Karpas-422 (cell line): ENCODE measurements at regions not wholly inside any gene's neighbourhood (a gene's known extent, or its start where the extent isn't known, plus 50 kb on each side); places are given as distances from the start of the nearest gene placed in this dataset.

Experiments
- DNase-seq: peaks from one replicate; pipeline ENCODE4 v3.0.0-alpha.2; 2015
- H2AFZ ChIP-seq: fragments of 200-600 bp; sonication (generic); 2 replicates; pipeline ENCODE4 v1.6.1; 2014; ENCODE audit warnings: antibody characterized with exemption, low read length, mixed read lengths
- H3K27ac ChIP-seq: fragments of 200-600 bp; sonication (generic); 2 replicates; pipeline ENCODE4 v1.5.1; 2014; ENCODE audit warnings: mild to moderate bottlenecking, low read length, moderate library complexity
- H3K27me3 ChIP-seq: fragments of 200-600 bp; sonication (generic); 2 replicates; pipeline ENCODE4 v1.6.1; 2014; ENCODE audit warnings: low read length, mixed read lengths
- H3K36me3 ChIP-seq: fragments of 200-600 bp; sonication (generic); 2 replicates; pipeline ENCODE4 v1.6.1; 2014; ENCODE audit warnings: low read length, mixed read lengths; ENCODE audit not compliant: insufficient read depth
- H3K4me1 ChIP-seq: fragments of 200-600 bp; sonication (generic); 2 replicates; pipeline ENCODE4 v1.6.1; 2014; ENCODE audit warnings: mild to moderate bottlenecking, low read length, mixed read lengths
- H3K4me2 ChIP-seq: fragments of 200-600 bp; sonication (generic); 2 replicates; pipeline ENCODE4 v1.6.1; 2014; ENCODE audit warnings: low read length, low read depth, mild to moderate bottlenecking; ENCODE audit not compliant: poor library complexity, severe bottlenecking
- H3K4me3 ChIP-seq: fragments of 200-600 bp; sonication (generic); 2 replicates; pipeline ENCODE4 v1.5.1; 2014; ENCODE audit warnings: mild to moderate bottlenecking, antibody characterized with exemption, low read length, mixed read lengths
- H3K79me2 ChIP-seq: fragments of 200-600 bp; sonication (generic); 2 replicates; pipeline ENCODE4 v1.6.1; 2014; ENCODE audit warnings: mild to moderate bottlenecking, low read length, mixed read lengths
- H3K9ac ChIP-seq: fragments of 200-600 bp; sonication (generic); 2 replicates; pipeline ENCODE4 v1.6.0; 2014; ENCODE audit warnings: low read length
- H3K9me2 ChIP-seq: fragments of 200-600 bp; sonication (generic), shearing (Covaris generic); replicated peaks from 2 replicates; pipeline ENCODE4 v1.6.0; 2014; ENCODE audit warnings: mild to moderate bottlenecking, low read length, moderate library complexity; ENCODE audit not compliant: insufficient read depth
- H3K9me3 ChIP-seq: fragments of 300-700, 200-600 bp; sonication (generic); 2 replicates; pipeline ENCODE4 v1.6.1; 2014; ENCODE audit warnings: low read length, mixed read lengths
- H4K20me1 ChIP-seq: fragments of 200-600 bp; sonication (generic); 2 replicates; pipeline ENCODE4 v1.6.1; 2014; ENCODE audit warnings: mild to moderate bottlenecking, antibody characterized with exemption, low read length, low read depth; ENCODE audit not compliant: insufficient read depth

DNA sequence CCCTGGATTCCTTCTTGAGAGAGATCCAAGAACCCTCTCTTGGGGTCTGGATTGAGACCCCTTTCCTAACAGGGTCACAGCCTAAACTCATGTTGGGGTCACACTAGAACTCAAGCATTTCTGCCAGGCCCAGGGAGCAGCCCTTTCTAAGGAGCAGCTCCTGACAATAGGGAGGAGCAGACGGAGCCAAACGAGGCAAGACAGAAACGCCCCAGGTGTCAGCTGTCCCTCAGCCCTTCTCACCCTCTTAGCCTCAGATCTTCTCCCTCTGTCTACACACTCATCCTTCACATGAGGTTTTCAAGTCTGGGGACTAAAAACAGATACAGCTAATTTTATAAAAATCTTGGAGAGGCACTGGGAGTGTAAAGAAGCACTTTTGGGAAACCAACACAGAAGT, 157.2 kb downstream of the SOCS6 start:
- H3K9ac ChIP-seq = no peak overlapping the region

DNA sequence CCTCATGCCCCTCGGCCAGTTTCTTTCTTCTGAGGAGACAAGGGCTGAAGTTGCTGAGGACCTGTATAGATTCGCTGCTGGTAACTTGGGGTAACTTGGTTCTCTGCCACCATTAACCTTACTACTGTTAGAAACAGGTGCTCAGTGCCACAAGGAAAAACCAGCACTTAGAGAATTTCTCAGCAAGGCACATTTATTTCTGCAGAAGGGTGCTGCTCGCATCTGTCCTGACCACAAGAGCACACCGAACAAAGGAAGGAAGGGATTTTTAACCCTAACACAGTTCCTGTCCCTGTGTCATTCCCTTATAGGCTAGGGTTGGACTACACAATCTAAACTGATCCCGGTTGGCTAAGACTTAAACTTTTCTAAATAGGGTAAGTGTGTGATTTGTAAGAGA, 154.1 kb downstream of the SOCS6 start:
- Histone ChIP-seq H3K27me3 (0 out of 2 replicates have a peak, but pooled peaks cover 3% of the 10 kb centered on the region), H3K79me2 (no peaks in the 10 kb centered on the region), H2AFZ (no peak overlapping the region), H3K4me3 (no peak overlapping the region), H3K9ac (no peak overlapping the region), H3K4me2 (no peak overlapping the region), H4K20me1 (no peaks in the 10 kb centered on the region), H3K9me2 (no peaks in the 10 kb centered on the region), H3K36me3 (no peaks in the 10 kb centered on the region), H3K9me3 (peaks cover 14% of the 10 kb centered on the region), H3K27ac (no peak overlapping the region), H3K4me1 (no peaks in the 10 kb centered on the region; the same call in 1 of the 2 replicates)
- DNase-seq = no peak

More for the DNA sequence above, 157.2 kb downstream of the SOCS6 start:
- H4K20me1 ChIP-seq = no peaks in the 10 kb centered on the region
- H3K4me3 ChIP-seq = no peak overlapping the region
- no peak overlapping the region for H3K27ac ChIP-seq
- no peak overlapping the region for H2AFZ ChIP-seq
- no peaks in the 10 kb centered on the region for H3K79me2 ChIP-seq
- DNase-seq = no peak
- H3K9me2 ChIP-seq = no peaks in the 10 kb centered on the region
- H3K4me1 ChIP-seq = peaks cover 3% of the 10 kb centered on the region; the same call in 1 of the 2 replicates
- H3K27me3 ChIP-seq = 0 out of 2 replicates have a peak, but pooled peaks cover 1% of the 10 kb centered on the region
- H3K36me3 ChIP-seq = no peaks in the 10 kb centered on the region
- no peak overlapping the region for H3K4me2 ChIP-seq
- peaks cover 14% of the 10 kb centered on the region for H3K9me3 ChIP-seq

- no peaks in the 10 kb centered on the region for H3K27me3 ChIP-seq
- H3K36me3 ChIP-seq = no peaks in the 10 kb centered on the region
- no peak overlapping the region for H3K27ac ChIP-seq
- H3K4me2 ChIP-seq = no peak overlapping the region
- H3K9me3 ChIP-seq = no peaks in the 10 kb centered on the region
- no peak overlapping the region for H2AFZ ChIP-seq
- no peaks in the 10 kb centered on the region for H4K20me1 ChIP-seq
- no peaks in the 10 kb centered on the region for H3K4me1 ChIP-seq
- H3K9me2 ChIP-seq = no peaks in the 10 kb centered on the region
- DNase-seq = no peak
- H3K79me2 ChIP-seq = no peaks in the 10 kb centered on the region
- H3K9ac ChIP-seq = no peak overlapping the region
- H3K4me3 ChIP-seq = no peak overlapping the region
Measured at GRCh38 chr18:70432804-70433400, 144.1 kb downstream of the SOCS6 start.

DNA sequence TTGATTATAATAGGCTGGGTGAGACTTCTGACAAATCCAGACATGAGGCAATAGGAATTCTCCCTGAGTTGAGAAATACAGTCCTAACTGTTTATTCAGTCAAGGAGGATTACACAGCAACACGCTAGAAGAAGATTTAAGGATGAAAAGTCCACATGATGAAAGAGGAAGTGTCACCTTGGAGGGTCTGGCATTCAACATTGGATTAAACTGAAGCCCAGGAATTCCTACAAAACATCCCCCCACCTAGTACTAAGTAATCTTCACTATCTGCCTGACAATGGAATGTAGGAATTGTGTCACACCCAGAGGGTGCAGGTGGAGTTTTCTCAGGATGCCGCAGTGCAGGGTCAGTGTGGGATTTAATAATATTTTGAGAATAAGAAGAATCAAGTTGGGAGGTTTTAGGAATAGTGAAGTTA, 142.4 kb downstream of the SOCS6 start:
- Histone ChIP-seq H3K27ac (no peak overlapping the region), H2AFZ (no peak overlapping the region), H3K9me3 (no peaks in the 10 kb centered on the region), H3K4me2 (no peak overlapping the region), H3K4me1 (no peaks in the 10 kb centered on the region), H3K36me3 (no peaks in the 10 kb centered on the region), H3K4me3 (no peak overlapping the region), H3K79me2 (no peaks in the 10 kb centered on the region), H3K27me3 (no peaks in the 10 kb centered on the region), H3K9ac (no peak overlapping the region), H4K20me1 (no peaks in the 10 kb centered on the region), H3K9me2 (no peaks in the 10 kb centered on the region)
- DNase-seq = no peak

- no peaks in the 10 kb centered on the region for H3K27me3 ChIP-seq
- no peaks in the 10 kb centered on the region for H3K79me2 ChIP-seq
- H3K9me3 ChIP-seq = no peaks in the 10 kb centered on the region
- no peak overlapping the region for H3K4me2 ChIP-seq
- H3K4me1 ChIP-seq = no peaks in the 10 kb centered on the region
- H3K4me3 ChIP-seq = no peak overlapping the region
- no peaks in the 10 kb centered on the region for H3K36me3 ChIP-seq
- H2AFZ ChIP-seq = no peak overlapping the region
- no peaks in the 10 kb centered on the region for H3K9me2 ChIP-seq
- no peak overlapping the region for H3K9ac ChIP-seq
- H4K20me1 ChIP-seq = no peaks in the 10 kb centered on the region
- no peak overlapping the region for H3K27ac ChIP-seq
- no peak for DNase-seq
Measured at GRCh38 chr18:70430501-70431173, 141.8 kb downstream of the SOCS6 start.

DNA sequence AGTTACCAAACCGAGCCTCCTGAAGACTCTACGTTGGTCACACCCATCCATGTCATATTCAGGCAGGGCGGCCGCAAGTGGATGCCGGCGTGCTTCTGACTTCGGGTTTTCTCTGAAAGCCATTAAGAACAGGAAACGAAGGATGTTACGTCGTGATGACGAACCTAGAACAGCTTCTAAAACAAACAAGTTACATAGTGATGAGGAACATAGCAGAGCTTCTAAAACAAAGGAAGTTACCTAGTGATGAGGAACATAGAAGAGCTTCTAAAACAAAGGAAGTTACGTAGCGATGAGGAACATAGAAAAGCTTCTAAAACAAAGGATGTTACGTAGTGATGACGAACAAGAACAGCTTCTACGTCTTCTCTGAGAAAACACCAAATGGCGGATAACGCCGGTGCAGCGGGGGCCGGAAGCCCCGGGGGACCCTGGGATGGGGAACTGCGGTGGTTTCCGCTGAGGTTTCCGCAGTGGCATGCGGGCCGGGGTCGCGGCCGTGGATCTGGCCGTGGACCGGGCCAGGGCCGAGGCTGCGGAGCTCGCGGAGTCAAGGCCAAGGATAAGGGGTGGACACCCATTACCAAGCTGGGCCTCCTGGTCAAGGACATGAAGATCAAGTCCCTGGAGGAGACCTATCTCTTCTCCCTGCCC, 141.1 kb downstream of the SOCS6 start:
- Histone ChIP-seq H3K79me2 (no peaks in the 10 kb centered on the region), H3K9me2 (no peaks in the 10 kb centered on the region), H3K9me3 (no peaks in the 10 kb centered on the region), H3K27me3 (no peaks in the 10 kb centered on the region), H3K27ac (no peak overlapping the region), H3K4me2 (no peak overlapping the region), H4K20me1 (no peaks in the 10 kb centered on the region), H3K4me1 (no peaks in the 10 kb centered on the region), H3K4me3 (no peak overlapping the region), H3K36me3 (no peaks in the 10 kb centered on the region), H2AFZ (no peak overlapping the region), H3K9ac (no peak overlapping the region)
- DNase-seq = no peak

DNA sequence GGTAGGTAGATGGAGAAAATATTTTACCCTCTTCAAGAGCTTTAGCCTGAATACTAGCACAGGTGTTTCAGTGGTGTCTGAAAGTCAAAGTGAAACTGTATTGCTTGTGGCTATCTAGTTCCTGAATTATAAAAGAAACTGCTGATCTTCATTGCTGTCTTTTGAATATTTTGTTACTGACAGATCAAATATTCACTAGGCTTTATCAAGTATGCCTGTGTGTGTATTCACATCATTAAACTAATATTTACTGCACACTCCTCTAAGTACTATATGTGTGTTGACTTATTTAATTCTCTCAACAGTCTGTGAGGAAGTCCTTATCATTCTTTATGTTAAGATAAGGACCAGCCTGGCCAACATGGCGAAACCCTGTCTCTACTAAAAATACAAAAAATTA, 139.6 kb downstream of the SOCS6 start:
- Histone ChIP-seq H3K36me3 (no peaks in the 10 kb centered on the region), H3K4me1 (no peaks in the 10 kb centered on the region), H3K4me2 (no peak overlapping the region), H3K79me2 (no peaks in the 10 kb centered on the region), H3K27me3 (no peaks in the 10 kb centered on the region), H2AFZ (no peak overlapping the region; the same call in 1 of the 2 replicates), H3K27ac (no peak overlapping the region), H3K4me3 (no peak overlapping the region), H3K9me2 (no peaks in the 10 kb centered on the region), H3K9ac (no peak overlapping the region), H4K20me1 (no peaks in the 10 kb centered on the region), H3K9me3 (no peaks in the 10 kb centered on the region)
- DNase-seq = no peak

- H3K79me2 ChIP-seq = no peaks in the 10 kb centered on the region
- H3K9me2 ChIP-seq = no peaks in the 10 kb centered on the region
- no peak overlapping the region for H3K4me3 ChIP-seq
- H3K36me3 ChIP-seq = no peaks in the 10 kb centered on the region
- peaks cover 6% of the 10 kb centered on the region for H3K4me1 ChIP-seq
- no peak overlapping the region for H3K27ac ChIP-seq
- DNase-seq = no peak
- no peaks in the 10 kb centered on the region for H4K20me1 ChIP-seq
- no peaks in the 10 kb centered on the region for H3K9me3 ChIP-seq
- H2AFZ ChIP-seq = no peak overlapping the region
- no peak overlapping the region for H3K9ac ChIP-seq
- H3K27me3 ChIP-seq = no peaks in the 10 kb centered on the region
- H3K4me2 ChIP-seq = no peak overlapping the region
Measured at GRCh38 chr18:70426818-70427217, 138.0 kb downstream of the SOCS6 start.
